Parathyroid adenoma (tissue), 2 donors: ENCODE measurements at regions not wholly inside any gene's neighbourhood (a gene's known extent, or its start where the extent isn't known, plus 50 kb on each side); places are given as distances from the start of the nearest gene placed in this dataset.
"Not testable (repeated sequence)": the region's sequence is repeated elsewhere in the genome, so short reads cannot be mapped to it uniquely, and the experiment has no call there.

ENCODE experiments used
- H2AFZ ChIP-seq: fragments of 300-600 bp; sonication (generic); one replicate; pipeline ENCODE4 v1.7.0; 2017; ENCODE audit warnings: antibody characterized with exemption, mild to moderate bottlenecking
- H3K27ac ChIP-seq: fragments of 300-600 bp; sonication (generic); one replicate; pipeline ENCODE4 v1.7.0; 2017
- H3K27me3 ChIP-seq: fragments of 300-600 bp; sonication (generic); one replicate; pipeline ENCODE4 v1.7.0; 2017; ENCODE audit warnings: low read length; ENCODE audit not compliant: control insufficient read depth, insufficient read depth
- H3K36me3 ChIP-seq: fragments of 300-600 bp; sonication (generic); one replicate; pipeline ENCODE4 v1.7.0; 2017; ENCODE audit warnings: low read length; ENCODE audit not compliant: control insufficient read depth, insufficient read depth
- H3K4me1 ChIP-seq: fragments of 300-600 bp; sonication (generic); one replicate; pipeline ENCODE4 v1.7.0; 2017; ENCODE audit warnings: control low read depth
- H3K4me2 ChIP-seq: fragments of 300-600 bp; sonication (generic); one replicate; pipeline ENCODE4 v1.7.0; 2017; ENCODE audit warnings: low read length
- H3K4me3 ChIP-seq: fragments of 300-600 bp; sonication (generic); one replicate; pipeline ENCODE4 v1.7.0; 2017; ENCODE audit warnings: low read depth, low read length
- H3K79me2 ChIP-seq: fragments of 300-600 bp; sonication (generic); one replicate; pipeline ENCODE4 v1.7.0; 2017; ENCODE audit warnings: control low read depth
- H3K9ac ChIP-seq: fragments of 300-600 bp; sonication (generic); one replicate; pipeline ENCODE4 v1.7.0; 2017; ENCODE audit warnings: mild to moderate bottlenecking
- H3K9me3 ChIP-seq: fragments of 300-600 bp; sonication (generic); one replicate; pipeline ENCODE4 v1.7.0; 2017; ENCODE audit warnings: low read length; ENCODE audit not compliant: control insufficient read depth
- TF ChIP-seq, protein P1 (sequence below): fragments of 300-600 bp; sonication (generic); IDR thresholded peaks from one replicate; pipeline ENCODE4 v1.7.0; 2017; ENCODE audit warnings: antibody characterized with exemption, mild to moderate bottlenecking
- donor health status: primary hyperparathyroidism.

DNA sequence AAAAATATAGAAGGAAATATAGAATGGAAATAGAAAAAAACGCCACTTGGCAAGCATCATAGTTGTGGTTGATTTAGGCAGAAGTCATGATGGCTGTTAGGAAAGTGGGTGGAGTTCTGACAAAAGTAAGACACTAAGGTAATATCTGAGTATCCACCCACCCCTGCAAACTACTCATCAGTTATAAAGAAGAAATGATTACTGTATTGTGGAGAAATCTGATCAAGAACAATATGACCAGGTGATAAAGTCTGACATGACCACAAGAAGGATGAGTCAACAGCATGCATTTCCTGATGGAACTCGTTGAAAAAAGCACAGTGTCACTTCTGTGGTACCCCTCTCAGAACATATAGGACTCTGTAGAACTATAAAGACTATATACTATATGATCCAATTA lies 343.4 kb upstream of the PAPPA start:
- Histone ChIP-seq H3K4me2 (no peak overlapping the region), H3K4me3 (no peak overlapping the region), H3K27me3 (no peaks in the 10 kb centered on the region), H3K27ac (no peak overlapping the region), H3K9me3 (no peaks in the 10 kb centered on the region), H3K79me2 (no peaks in the 10 kb centered on the region), H2AFZ (no peak overlapping the region), H3K36me3 (no peaks in the 10 kb centered on the region), H3K4me1 (no peaks in the 10 kb centered on the region), H3K9ac (no peak overlapping the region)
- TF ChIP-seq, protein P1, sequence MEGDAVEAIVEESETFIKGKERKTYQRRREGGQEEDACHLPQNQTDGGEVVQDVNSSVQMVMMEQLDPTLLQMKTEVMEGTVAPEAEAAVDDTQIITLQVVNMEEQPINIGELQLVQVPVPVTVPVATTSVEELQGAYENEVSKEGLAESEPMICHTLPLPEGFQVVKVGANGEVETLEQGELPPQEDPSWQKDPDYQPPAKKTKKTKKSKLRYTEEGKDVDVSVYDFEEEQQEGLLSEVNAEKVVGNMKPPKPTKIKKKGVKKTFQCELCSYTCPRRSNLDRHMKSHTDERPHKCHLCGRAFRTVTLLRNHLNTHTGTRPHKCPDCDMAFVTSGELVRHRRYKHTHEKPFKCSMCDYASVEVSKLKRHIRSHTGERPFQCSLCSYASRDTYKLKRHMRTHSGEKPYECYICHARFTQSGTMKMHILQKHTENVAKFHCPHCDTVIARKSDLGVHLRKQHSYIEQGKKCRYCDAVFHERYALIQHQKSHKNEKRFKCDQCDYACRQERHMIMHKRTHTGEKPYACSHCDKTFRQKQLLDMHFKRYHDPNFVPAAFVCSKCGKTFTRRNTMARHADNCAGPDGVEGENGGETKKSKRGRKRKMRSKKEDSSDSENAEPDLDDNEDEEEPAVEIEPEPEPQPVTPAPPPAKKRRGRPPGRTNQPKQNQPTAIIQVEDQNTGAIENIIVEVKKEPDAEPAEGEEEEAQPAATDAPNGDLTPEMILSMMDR, result no peak

DNA sequence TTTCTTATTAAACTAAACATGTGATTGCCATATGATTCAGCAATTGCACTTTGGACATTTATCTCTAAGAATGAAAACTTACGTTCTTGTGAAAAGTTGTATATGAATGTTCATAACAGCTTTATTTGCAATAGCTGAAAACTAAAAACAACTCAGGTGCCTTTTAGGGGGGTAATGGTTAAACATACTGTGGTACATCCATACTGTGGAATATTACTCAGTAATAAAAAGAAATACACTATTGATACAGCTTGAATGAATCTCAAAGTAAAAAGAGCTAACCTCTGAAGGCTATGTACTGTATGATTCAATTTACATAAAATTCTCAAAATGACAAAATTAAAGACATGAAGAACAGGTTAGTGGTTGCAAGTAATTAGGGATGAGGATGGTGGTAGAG lies 339.5 kb upstream of the PAPPA start:
- Histone ChIP-seq H2AFZ (no peak overlapping the region), H3K79me2 (no peaks in the 10 kb centered on the region), H3K4me1 (no peaks in the 10 kb centered on the region), H3K9me3 (no peaks in the 10 kb centered on the region), H3K9ac (no peak overlapping the region), H3K36me3 (no peaks in the 10 kb centered on the region), H3K4me3 (no peak overlapping the region), H3K27ac (no peak overlapping the region), H3K4me2 (no peak overlapping the region), H3K27me3 (no peaks in the 10 kb centered on the region)
- TF ChIP-seq, protein P1, result no peak

DNA sequence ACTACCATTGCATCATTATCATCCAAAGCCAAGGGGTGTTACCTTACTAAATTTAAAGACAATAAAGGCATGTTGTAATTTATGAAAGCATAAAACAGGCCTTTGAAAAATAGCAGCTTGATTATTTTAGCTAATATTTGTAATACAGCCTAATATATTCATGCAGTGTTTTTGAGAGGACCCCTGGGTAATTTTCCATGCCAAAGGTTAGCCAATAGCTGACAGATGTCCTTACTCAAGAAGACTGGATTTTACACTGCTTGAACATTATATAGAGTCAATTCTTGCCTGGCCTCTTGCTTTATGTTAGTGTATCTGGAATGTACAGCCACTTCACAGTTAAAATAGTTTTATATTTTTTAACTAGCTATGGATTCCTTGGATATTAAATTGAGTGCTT lies 337.8 kb upstream of the PAPPA start:
- TF ChIP-seq, protein P1, result no peak
- H3K4me3 ChIP-seq, result no peak overlapping the region
- H3K27me3 ChIP-seq, result no peaks in the 10 kb centered on the region
- H3K4me2 ChIP-seq, result no peak overlapping the region
- H3K36me3 ChIP-seq, result no peaks in the 10 kb centered on the region
- H2AFZ ChIP-seq, result no peak overlapping the region
- H3K9ac ChIP-seq, result no peak overlapping the region
- H3K4me1 ChIP-seq, result no peaks in the 10 kb centered on the region
- H3K27ac ChIP-seq, result no peak overlapping the region
- no peaks in the 10 kb centered on the region for H3K9me3 ChIP-seq
- H3K79me2 ChIP-seq, result no peaks in the 10 kb centered on the region

DNA sequence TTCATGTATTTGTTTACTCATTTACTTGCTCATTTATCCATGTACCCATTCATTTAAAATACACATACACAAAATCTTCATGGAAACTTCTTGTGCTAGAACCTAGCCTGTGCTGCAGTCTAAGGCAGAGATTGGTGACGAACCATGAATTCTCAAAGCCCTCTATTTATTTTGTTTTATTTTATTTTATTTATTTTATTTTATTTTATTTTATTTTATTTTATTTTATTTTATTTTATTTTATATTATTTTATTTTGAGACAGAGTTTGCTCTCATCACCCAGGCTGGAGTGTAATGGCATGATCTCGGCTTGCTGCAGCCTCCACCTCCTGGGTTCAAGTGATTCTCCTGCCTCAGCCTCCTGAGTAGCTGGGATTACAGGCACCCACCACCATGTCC lies 334.9 kb upstream of the PAPPA start:
- not testable (repeated sequence) for H3K27me3 ChIP-seq, H3K9me3 ChIP-seq, H3K4me2 ChIP-seq, H3K36me3 ChIP-seq, H3K4me3 ChIP-seq, H3K9ac ChIP-seq, H2AFZ ChIP-seq, H3K27ac ChIP-seq, H3K4me1 ChIP-seq, H3K79me2 ChIP-seq

DNA sequence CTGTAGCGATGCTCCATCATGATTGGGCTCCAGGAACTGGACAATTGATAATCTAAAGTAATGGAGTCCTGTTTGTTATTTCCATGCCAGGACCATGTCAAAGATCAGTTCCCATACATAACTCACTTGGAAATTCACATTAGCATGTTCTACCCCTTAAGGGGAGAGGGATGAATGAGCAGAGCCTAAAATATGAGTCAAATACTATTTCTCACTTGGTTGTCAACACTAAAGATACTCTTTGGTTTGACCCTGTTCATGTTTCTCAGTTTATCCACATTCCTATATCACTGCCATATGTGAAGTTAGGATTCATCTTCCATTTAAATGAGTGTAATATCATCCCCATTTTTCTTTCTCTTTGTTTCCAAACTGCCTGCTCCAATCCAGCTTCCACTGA lies 321.6 kb upstream of the PAPPA start:
- no peaks in the 10 kb centered on the region for H3K27me3 ChIP-seq
- H3K4me1 ChIP-seq, result no peaks in the 10 kb centered on the region
- no peak overlapping the region for H3K4me2 ChIP-seq
- no peak overlapping the region for H3K9ac ChIP-seq
- H3K79me2 ChIP-seq, result no peaks in the 10 kb centered on the region
- H2AFZ ChIP-seq, result no peak overlapping the region
- H3K9me3 ChIP-seq, result no peaks in the 10 kb centered on the region
- TF ChIP-seq, protein P1, result no peak
- H3K36me3 ChIP-seq, result no peaks in the 10 kb centered on the region
- no peak overlapping the region for H3K27ac ChIP-seq
- H3K4me3 ChIP-seq, result no peak overlapping the region
